ENCODE measurements at regions not wholly inside any gene's neighbourhood (a gene's known extent, or its start where the extent isn't known, plus 50 kb on each side); places are given as distances from the start of the nearest gene placed in this dataset.

GRCh38 chr1:58290685-58291372, 255.7 kb downstream of the OMA1 start:
- H3K9ac ChIP-seq (ENCODE audit: insufficient read depth, low read length, poor library complexity, severe bottlenecking), result no peak overlapping the region
- Mint-ChIP-seq H3K36me3 (no peaks in the 10 kb centered on the region), H3K4me3 (no peak overlapping the region), H3K4me1 (no peaks in the 10 kb centered on the region), H3K27ac (no peak overlapping the region), H3K9me3 (peaks cover 0 to 8% (median 0%) of the 10 kb centered on the region in 7 donors), H3K27me3 (ENCODE audit: low read depth in 3 of 3) (no peaks in the 10 kb centered on the region)
- H4K20me1 ChIP-seq (ENCODE audit: insufficient read depth, low read length), result no peaks in the 10 kb centered on the region
- 13% methylated on average over 1 of the region's 6 CpGs for WGBS (ENCODE audit: insufficient coverage)
- H3K27me3 ChIP-seq (ENCODE audit: control insufficient read depth in 2 of 2, insufficient read depth in 2 of 2, low read length in 2 of 2), result no peaks in the 10 kb centered on the region
- H3K4me2 ChIP-seq (replicated peaks; ENCODE audit: extremely low read depth, low read length, poor library complexity, severe bottlenecking), result no peak overlapping the region
- no peak for TF ChIP-seq CTCF (IDR thresholded peaks at IDR 0.05)
- H3K9me3 ChIP-seq (replicated peaks in 1 of 2; ENCODE audit: control insufficient read depth in 1 of 2, insufficient read depth in 1 of 2, low read length in 2 of 2), result no peaks in the 10 kb centered on the region
- no peak for DNase-seq
- no peak overlapping the region for H3K4me3 ChIP-seq (replicated peaks in 1 of 3; ENCODE audit: low read depth in 2 of 3, low read length in 3 of 3)
- H3K79me2 ChIP-seq (ENCODE audit: insufficient read depth, low read length), result no peaks in the 10 kb centered on the region
- no peaks in the 10 kb centered on the region for H3K36me3 ChIP-seq (replicated peaks in 1 of 2; ENCODE audit: control insufficient read depth in 1 of 2, insufficient read depth in 2 of 2, low read length in 2 of 2)
- intact Hi-C loops (cut with micrococcal nuclease), result no loop called here
- H3K4me1 ChIP-seq (ENCODE audit: control insufficient read depth in 1 of 2, insufficient read depth in 2 of 2, low read length in 2 of 2), result no peaks in the 10 kb centered on the region
- no peak overlapping the region for H2AFZ ChIP-seq (ENCODE audit: insufficient read depth, low read depth, low read length, poor library complexity, severe bottlenecking)
- H3K27ac ChIP-seq (ENCODE audit: low read depth in 1 of 2, low read length in 2 of 2), result no peak overlapping the region

- no peaks in the 10 kb centered on the region for H3K27me3 Mint-ChIP-seq (ENCODE audit: low read depth in 3 of 3)
- H3K9ac ChIP-seq (ENCODE audit: insufficient read depth, low read length, poor library complexity, severe bottlenecking), result no peak overlapping the region
- no peaks in the 10 kb centered on the region for H3K36me3 Mint-ChIP-seq
- no peak overlapping the region for H3K27ac ChIP-seq (ENCODE audit: low read depth in 1 of 2, low read length in 2 of 2)
- H3K79me2 ChIP-seq (ENCODE audit: insufficient read depth, low read length), result no peaks in the 10 kb centered on the region
- no CpG with 5 or more reads among the region's 2 CpGs for WGBS (ENCODE audit: insufficient coverage)
- H3K4me3 ChIP-seq (replicated peaks in 1 of 3; ENCODE audit: low read depth in 2 of 3, low read length in 3 of 3), result no peak overlapping the region
- intact Hi-C loops (cut with micrococcal nuclease), result no loop called here
- no peak for TF ChIP-seq CTCF (IDR thresholded peaks at IDR 0.05)
- peaks cover 0 to 4% (median 0%) of the 10 kb centered on the region in 7 donors for H3K9me3 Mint-ChIP-seq
- no peaks in the 10 kb centered on the region for H3K4me1 Mint-ChIP-seq
- no peaks in the 10 kb centered on the region for H3K9me3 ChIP-seq (replicated peaks in 1 of 2; ENCODE audit: control insufficient read depth in 1 of 2, insufficient read depth in 1 of 2, low read length in 2 of 2)
- no peak overlapping the region for H2AFZ ChIP-seq (ENCODE audit: insufficient read depth, low read depth, low read length, poor library complexity, severe bottlenecking)
- H4K20me1 ChIP-seq (ENCODE audit: insufficient read depth, low read length), result no peaks in the 10 kb centered on the region
- H3K27me3 ChIP-seq (ENCODE audit: control insufficient read depth in 2 of 2, insufficient read depth in 2 of 2, low read length in 2 of 2), result no peaks in the 10 kb centered on the region
- H3K4me2 ChIP-seq (replicated peaks; ENCODE audit: extremely low read depth, low read length, poor library complexity, severe bottlenecking), result no peak overlapping the region
- no peak overlapping the region for H3K4me3 Mint-ChIP-seq
- no peaks in the 10 kb centered on the region for H3K4me1 ChIP-seq (ENCODE audit: control insufficient read depth in 1 of 2, insufficient read depth in 2 of 2, low read length in 2 of 2)
- no peak for DNase-seq
- H3K27ac Mint-ChIP-seq, result no peak overlapping the region
- H3K36me3 ChIP-seq (replicated peaks in 1 of 2; ENCODE audit: control insufficient read depth in 1 of 2, insufficient read depth in 2 of 2, low read length in 2 of 2), result no peaks in the 10 kb centered on the region
Observed at GRCh38 chr1:58288624-58289142, 257.8 kb downstream of the OMA1 start.
